GM23338 (cell line): ENCODE measurements at regions not wholly inside any gene's neighbourhood (a gene's known extent, or its start where the extent isn't known, plus 50 kb on each side); places are given as distances from the start of the nearest gene placed in this dataset.

Source experiments
- ATAC-seq: fragments of 200-7000 bp; cut with Tn5 transposase; 3 replicates; pipeline ENCODE4 v1.9.1; 2020
- DNase-seq: peaks from one replicate; pipeline ENCODE4 v3.0.0-alpha.2; 2015; ENCODE audit warnings: low spot score
- H2AFZ ChIP-seq: fragments of 200-600 bp; sonication (generic); 2 replicates; pipeline ENCODE4 v1.8.0; 2016; ENCODE audit warnings: antibody characterized with exemption, mild to moderate bottlenecking, moderate library complexity
- H3F3A ChIP-seq: fragments of 200-600 bp; sonication (generic); replicated peaks from 2 replicates; pipeline ENCODE4 v1.8.0; 2017; ENCODE audit warnings: antibody characterized with exemption, mixed run types, low read depth
- H3K27ac ChIP-seq: fragments of 200-600 bp; sonication (generic); 2 replicates; pipeline ENCODE4 v1.6.1; 2016; ENCODE audit warnings: low read depth
- H3K27me3 ChIP-seq: fragments of 200-600 bp; sonication (generic); 2 replicates; pipeline ENCODE4 v1.8.0; 2016; ENCODE audit warnings: mild to moderate bottlenecking, mixed run types, moderate library complexity; ENCODE audit not compliant: insufficient read depth
- H3K36me3 ChIP-seq: fragments of 200-600 bp; sonication (generic); 2 replicates; pipeline ENCODE4 v1.8.0; 2016; ENCODE audit warnings: mild to moderate bottlenecking; ENCODE audit not compliant: insufficient read depth
- H3K4me1 ChIP-seq: fragments of 200-600 bp; sonication (generic); 2 replicates; pipeline ENCODE4 v1.8.0; 2016; ENCODE audit warnings: mild to moderate bottlenecking, moderate library complexity; ENCODE audit not compliant: insufficient read depth
- H3K4me2 ChIP-seq: fragments of 200-600 bp; sonication (generic); 2 replicates; pipeline ENCODE4 v1.7.1; 2017; ENCODE audit warnings: mixed run types
- H3K4me3 ChIP-seq: fragments of 200-600 bp; sonication (generic); 2 replicates; pipeline ENCODE4 v1.6.1; 2016; ENCODE audit warnings: mixed run types
- H3K79me2 ChIP-seq: fragments of 200-600 bp; sonication (generic); replicated peaks from 2 replicates; pipeline ENCODE4 v1.8.0; 2017; ENCODE audit warnings: mild to moderate bottlenecking; ENCODE audit not compliant: insufficient read depth
- H3K9me2 ChIP-seq: fragments of 200-600 bp; sonication (generic); 2 replicates; pipeline ENCODE4 v1.8.0; 2017; ENCODE audit not compliant: insufficient read depth
- H4K20me1 ChIP-seq: fragments of 200-600 bp; sonication (generic); replicated peaks from 2 replicates; pipeline ENCODE4 v1.8.0; 2017; ENCODE audit warnings: mild to moderate bottlenecking; ENCODE audit not compliant: insufficient read depth
- H3K27ac Mint-ChIP-seq: 2 replicates; pipeline ENCODE4 v1.8.0; 2020; ENCODE audit warnings: inconsistent platforms, mild to moderate bottlenecking, moderate library complexity, mixed read lengths
- H3K27me3 Mint-ChIP-seq: 3 replicates; pipeline ENCODE4 v1.8.0; 2022; ENCODE audit warnings: low read depth, mild to moderate bottlenecking, moderate library complexity, mixed read lengths, inconsistent platforms; ENCODE audit not compliant: insufficient read depth, poor library complexity
- H3K36me3 Mint-ChIP-seq: 3 replicates; pipeline ENCODE4 v1.8.0; 2021; ENCODE audit warnings: low read depth, mild to moderate bottlenecking, inconsistent platforms, moderate library complexity, mixed read lengths
- H3K4me1 Mint-ChIP-seq: 3 replicates; pipeline ENCODE4 v1.8.0; 2020; ENCODE audit warnings: mild to moderate bottlenecking, inconsistent platforms, mixed read lengths
- H3K4me3 Mint-ChIP-seq: 3 replicates; pipeline ENCODE4 v1.8.0; 2021; ENCODE audit warnings: moderate library complexity, mild to moderate bottlenecking, inconsistent platforms, mixed read lengths
- H3K9me3 Mint-ChIP-seq: 3 replicates; pipeline ENCODE4 v1.8.0; 2020; ENCODE audit warnings: moderate library complexity, mild to moderate bottlenecking, inconsistent platforms, mixed read lengths
- EZH2phosphoT487 ChIP-seq: fragments of 200-600 bp; sonication (generic); IDR thresholded peaks from one replicate; pipeline ENCODE4 v1.8.1; 2018; ENCODE audit warnings: antibody characterized with exemption; ENCODE audit not compliant: unreplicated experiment
- STAT1 ChIP-seq: IDR thresholded peaks from one replicate; pipeline ENCODE4 v1.6.1; 2016; ENCODE audit warnings: antibody characterized with exemption; ENCODE audit not compliant: unreplicated experiment
- ZNF331 ChIP-seq: fragments of 250-450 bp; sonication (Bioruptor Pico); IDR thresholded peaks from 2 replicates; pipeline ENCODE4 v1.5.0; 2020; ENCODE audit warnings: low read depth, mild to moderate bottlenecking, moderate library complexity
- TF ChIP-seq, protein P1 (sequence below): fragments of 250-450 bp; sonication (Bioruptor Pico); IDR thresholded peaks from 2 replicates; pipeline ENCODE4 v1.5.0; 2020; ENCODE audit warnings: mild to moderate bottlenecking, moderate library complexity
- TF ChIP-seq, protein P2 (sequence below), 2 experiments: fragments of 200-600 bp in 1 of 2; sonication (generic) in 1 of 2; conservative IDR thresholded peaks; 2 replicates each; pipeline versions ENCODE4 v1.5.1 to v1.6.1; 2016 to 2017; ENCODE audit warnings: antibody characterized with exemption in 2 of 2, low read depth in 2 of 2, mild to moderate bottlenecking in 2 of 2, moderate library complexity in 1 of 2
- TF ChIP-seq, protein P3 (sequence below): IDR thresholded peaks from 2 replicates; pipeline ENCODE4 v1.6.1; 2016; ENCODE audit warnings: antibody characterized with exemption

DNA sequence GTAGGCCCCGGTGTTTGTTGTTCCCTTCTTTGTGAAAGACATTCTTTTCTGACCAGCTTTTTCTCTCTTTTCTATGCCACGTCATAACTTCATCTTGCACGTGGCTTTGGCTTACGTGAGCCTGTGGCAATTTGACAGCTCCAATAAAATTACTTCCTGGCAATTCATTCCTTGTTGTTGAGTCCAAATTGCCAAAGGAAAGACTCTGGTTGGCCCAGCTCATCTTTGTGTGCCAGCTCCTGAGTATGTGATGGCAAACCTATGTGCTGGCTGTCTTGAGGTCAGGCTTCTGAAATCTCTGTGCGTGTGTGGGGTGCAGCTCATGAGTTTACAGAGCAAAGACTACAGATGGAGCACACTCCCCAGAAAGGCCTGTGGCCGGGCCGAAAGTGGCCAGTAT lies 272.5 kb upstream of the SGK1 start:
- peaks cover 8% of the 10 kb centered on the region; the same call in 2 of the 3 replicates for H3K4me1 Mint-ChIP-seq
- Histone ChIP-seq H4K20me1 (no peaks in the 10 kb centered on the region), H3K36me3 (no peaks in the 10 kb centered on the region), H3K9me2 (0 out of 2 replicates have a peak, but pooled peaks cover 4% of the 10 kb centered on the region), H3F3A (no peaks in the 10 kb centered on the region), H3K4me3 (no peak overlapping the region), H2AFZ (no peak overlapping the region; the same call in 1 of the 2 replicates), H3K4me1 (peaks cover 5% of the 10 kb centered on the region; the same call in 1 of the 2 replicates), H3K4me2 (no peak overlapping the region), H3K27me3 (no peaks in the 10 kb centered on the region), H3K27ac (no peak overlapping the region), H3K79me2 (no peaks in the 10 kb centered on the region)
- H3K36me3 Mint-ChIP-seq = no peaks in the 10 kb centered on the region
- no peak overlapping the region for H3K4me3 Mint-ChIP-seq
- no peaks in the 10 kb centered on the region for H3K9me3 Mint-ChIP-seq
- TF ChIP-seq, protein P1, sequence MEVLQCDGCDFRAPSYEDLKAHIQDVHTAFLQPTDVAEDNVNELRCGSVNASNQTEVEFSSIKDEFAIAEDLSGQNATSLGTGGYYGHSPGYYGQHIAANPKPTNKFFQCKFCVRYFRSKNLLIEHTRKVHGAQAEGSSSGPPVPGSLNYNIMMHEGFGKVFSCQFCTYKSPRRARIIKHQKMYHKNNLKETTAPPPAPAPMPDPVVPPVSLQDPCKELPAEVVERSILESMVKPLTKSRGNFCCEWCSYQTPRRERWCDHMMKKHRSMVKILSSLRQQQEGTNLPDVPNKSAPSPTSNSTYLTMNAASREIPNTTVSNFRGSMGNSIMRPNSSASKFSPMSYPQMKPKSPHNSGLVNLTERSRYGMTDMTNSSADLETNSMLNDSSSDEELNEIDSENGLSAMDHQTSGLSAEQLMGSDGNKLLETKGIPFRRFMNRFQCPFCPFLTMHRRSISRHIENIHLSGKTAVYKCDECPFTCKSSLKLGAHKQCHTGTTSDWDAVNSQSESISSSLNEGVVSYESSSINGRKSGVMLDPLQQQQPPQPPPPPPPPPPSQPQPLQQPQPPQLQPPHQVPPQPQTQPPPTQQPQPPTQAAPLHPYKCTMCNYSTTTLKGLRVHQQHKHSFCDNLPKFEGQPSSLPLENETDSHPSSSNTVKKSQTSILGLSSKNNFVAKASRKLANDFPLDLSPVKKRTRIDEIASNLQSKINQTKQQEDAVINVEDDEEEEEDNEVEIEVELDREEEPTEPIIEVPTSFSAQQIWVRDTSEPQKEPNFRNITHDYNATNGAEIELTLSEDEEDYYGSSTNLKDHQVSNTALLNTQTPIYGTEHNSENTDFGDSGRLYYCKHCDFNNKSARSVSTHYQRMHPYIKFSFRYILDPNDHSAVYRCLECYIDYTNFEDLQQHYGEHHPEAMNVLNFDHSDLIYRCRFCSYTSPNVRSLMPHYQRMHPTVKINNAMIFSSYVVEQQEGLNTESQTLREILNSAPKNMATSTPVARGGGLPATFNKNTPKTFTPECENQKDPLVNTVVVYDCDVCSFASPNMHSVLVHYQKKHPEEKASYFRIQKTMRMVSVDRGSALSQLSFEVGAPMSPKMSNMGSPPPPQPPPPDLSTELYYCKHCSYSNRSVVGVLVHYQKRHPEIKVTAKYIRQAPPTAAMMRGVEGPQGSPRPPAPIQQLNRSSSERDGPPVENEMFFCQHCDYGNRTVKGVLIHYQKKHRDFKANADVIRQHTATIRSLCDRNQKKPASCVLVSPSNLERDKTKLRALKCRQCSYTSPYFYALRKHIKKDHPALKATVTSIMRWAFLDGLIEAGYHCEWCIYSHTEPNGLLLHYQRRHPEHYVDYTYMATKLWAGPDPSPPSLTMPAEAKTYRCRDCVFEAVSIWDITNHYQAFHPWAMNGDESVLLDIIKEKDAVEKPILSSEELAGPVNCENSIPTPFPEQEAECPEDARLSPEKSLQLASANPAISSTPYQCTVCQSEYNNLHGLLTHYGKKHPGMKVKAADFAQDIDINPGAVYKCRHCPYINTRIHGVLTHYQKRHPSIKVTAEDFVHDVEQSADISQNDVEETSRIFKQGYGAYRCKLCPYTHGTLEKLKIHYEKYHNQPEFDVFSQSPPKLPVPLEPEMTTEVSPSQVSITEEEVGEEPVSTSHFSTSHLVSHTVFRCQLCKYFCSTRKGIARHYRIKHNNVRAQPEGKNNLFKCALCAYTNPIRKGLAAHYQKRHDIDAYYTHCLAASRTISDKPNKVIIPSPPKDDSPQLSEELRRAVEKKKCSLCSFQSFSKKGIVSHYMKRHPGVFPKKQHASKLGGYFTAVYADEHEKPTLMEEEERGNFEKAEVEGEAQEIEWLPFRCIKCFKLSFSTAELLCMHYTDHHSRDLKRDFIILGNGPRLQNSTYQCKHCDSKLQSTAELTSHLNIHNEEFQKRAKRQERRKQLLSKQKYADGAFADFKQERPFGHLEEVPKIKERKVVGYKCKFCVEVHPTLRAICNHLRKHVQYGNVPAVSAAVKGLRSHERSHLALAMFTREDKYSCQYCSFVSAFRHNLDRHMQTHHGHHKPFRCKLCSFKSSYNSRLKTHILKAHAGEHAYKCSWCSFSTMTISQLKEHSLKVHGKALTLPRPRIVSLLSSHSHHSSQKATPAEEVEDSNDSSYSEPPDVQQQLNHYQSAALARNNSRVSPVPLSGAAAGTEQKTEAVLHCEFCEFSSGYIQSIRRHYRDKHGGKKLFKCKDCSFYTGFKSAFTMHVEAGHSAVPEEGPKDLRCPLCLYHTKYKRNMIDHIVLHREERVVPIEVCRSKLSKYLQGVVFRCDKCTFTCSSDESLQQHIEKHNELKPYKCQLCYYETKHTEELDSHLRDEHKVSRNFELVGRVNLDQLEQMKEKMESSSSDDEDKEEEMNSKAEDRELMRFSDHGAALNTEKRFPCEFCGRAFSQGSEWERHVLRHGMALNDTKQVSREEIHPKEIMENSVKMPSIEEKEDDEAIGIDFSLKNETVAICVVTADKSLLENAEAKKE (CRISPR knock-in tag) = no peak
- no peak for TF ChIP-seq EZH2phosphoT487
- TF ChIP-seq, protein P2, sequence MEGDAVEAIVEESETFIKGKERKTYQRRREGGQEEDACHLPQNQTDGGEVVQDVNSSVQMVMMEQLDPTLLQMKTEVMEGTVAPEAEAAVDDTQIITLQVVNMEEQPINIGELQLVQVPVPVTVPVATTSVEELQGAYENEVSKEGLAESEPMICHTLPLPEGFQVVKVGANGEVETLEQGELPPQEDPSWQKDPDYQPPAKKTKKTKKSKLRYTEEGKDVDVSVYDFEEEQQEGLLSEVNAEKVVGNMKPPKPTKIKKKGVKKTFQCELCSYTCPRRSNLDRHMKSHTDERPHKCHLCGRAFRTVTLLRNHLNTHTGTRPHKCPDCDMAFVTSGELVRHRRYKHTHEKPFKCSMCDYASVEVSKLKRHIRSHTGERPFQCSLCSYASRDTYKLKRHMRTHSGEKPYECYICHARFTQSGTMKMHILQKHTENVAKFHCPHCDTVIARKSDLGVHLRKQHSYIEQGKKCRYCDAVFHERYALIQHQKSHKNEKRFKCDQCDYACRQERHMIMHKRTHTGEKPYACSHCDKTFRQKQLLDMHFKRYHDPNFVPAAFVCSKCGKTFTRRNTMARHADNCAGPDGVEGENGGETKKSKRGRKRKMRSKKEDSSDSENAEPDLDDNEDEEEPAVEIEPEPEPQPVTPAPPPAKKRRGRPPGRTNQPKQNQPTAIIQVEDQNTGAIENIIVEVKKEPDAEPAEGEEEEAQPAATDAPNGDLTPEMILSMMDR (conservative IDR thresholded peaks at IDR 0.05; ENCODE audit: low read depth in 2 of 2) = no peak
- TF ChIP-seq ZNF331 (CRISPR knock-in tag) = no peak
- TF ChIP-seq, protein P3, sequence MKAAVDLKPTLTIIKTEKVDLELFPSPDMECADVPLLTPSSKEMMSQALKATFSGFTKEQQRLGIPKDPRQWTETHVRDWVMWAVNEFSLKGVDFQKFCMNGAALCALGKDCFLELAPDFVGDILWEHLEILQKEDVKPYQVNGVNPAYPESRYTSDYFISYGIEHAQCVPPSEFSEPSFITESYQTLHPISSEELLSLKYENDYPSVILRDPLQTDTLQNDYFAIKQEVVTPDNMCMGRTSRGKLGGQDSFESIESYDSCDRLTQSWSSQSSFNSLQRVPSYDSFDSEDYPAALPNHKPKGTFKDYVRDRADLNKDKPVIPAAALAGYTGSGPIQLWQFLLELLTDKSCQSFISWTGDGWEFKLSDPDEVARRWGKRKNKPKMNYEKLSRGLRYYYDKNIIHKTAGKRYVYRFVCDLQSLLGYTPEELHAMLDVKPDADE = no peak
- no peak for TF ChIP-seq STAT1
- ATAC-seq (no peak), DNase-seq (no peak)
- peak overlapping the region; percentile 2; the same call in 1 of the 2 replicates for H3K27ac Mint-ChIP-seq
- H3K27me3 Mint-ChIP-seq = peaks cover 2% of the 10 kb centered on the region
